ENCODE measurements at regions not wholly inside any gene's neighbourhood (a gene's known extent, or its start where the extent isn't known, plus 50 kb on each side); places are given as distances from the start of the nearest gene placed in this dataset.
A peak's percentile ranks its signal among the peaks of the same experiment; 100 is the strongest.

- no peak for DNase-seq (ENCODE audit: low spot score)
Observed at GRCh38 chr5:74954919-74955318, 88.7 kb upstream of the FAM169A start.

GRCh38 chr5:74953937-74954720 lies 87.9 kb upstream of the FAM169A start:
- DNase-seq (ENCODE audit: low spot score): no peak

GRCh38 chr5:74953554-74953936 lies 87.4 kb upstream of the FAM169A start:
- DNase-seq (ENCODE audit: low spot score): no peak

- no peak for DNase-seq (ENCODE audit: low spot score)
Observed at GRCh38 chr5:74952406-74952805, 86.2 kb upstream of the FAM169A start.

- no peak for DNase-seq (ENCODE audit: low spot score)
Observed at GRCh38 chr5:74951865-74952264, 85.7 kb upstream of the FAM169A start.

- DNase-seq (ENCODE audit: low spot score): no peak
Observed at GRCh38 chr5:74950836-74951515, 84.8 kb upstream of the FAM169A start.

GRCh38 chr5:74949976-74950375 lies 83.8 kb upstream of the FAM169A start:
- DNase-seq (ENCODE audit: low spot score): no peak

- DNase-seq (ENCODE audit: low spot score): no peak
Observed at GRCh38 chr5:74948031-74948546, 81.9 kb upstream of the FAM169A start.

- DNase-seq (ENCODE audit: low spot score): no peak
Observed at GRCh38 chr5:74946471-74946870, 80.3 kb upstream of the FAM169A start.

- DNase-seq (ENCODE audit: low spot score): no peak
Observed at GRCh38 chr5:74945561-74946165, 79.5 kb upstream of the FAM169A start.

GRCh38 chr5:74943905-74944304 lies 77.7 kb upstream of the FAM169A start:
- DNase-seq (ENCODE audit: low spot score): no peak

- no peak for DNase-seq (ENCODE audit: low spot score)
Observed at GRCh38 chr5:74942622-74943286, 76.6 kb upstream of the FAM169A start.

GRCh38 chr5:74940782-74941353 lies 74.7 kb upstream of the FAM169A start:
- DNase-seq (ENCODE audit: low spot score): no peak

- DNase-seq (ENCODE audit: low spot score): no peak
Observed at GRCh38 chr5:74938250-74938933, 72.2 kb upstream of the FAM169A start.

GRCh38 chr5:74935752-74936091 lies 69.5 kb upstream of the FAM169A start:
- DNase-seq (ENCODE audit: low spot score): no peak

- no peak for DNase-seq (ENCODE audit: low spot score)
Observed at GRCh38 chr5:74934949-74935751, 69.0 kb upstream of the FAM169A start.

GRCh38 chr5:74927336-74927735 lies 61.1 kb upstream of the FAM169A start:
- DNase-seq (ENCODE audit: low spot score): no peak

- DNase-seq (ENCODE audit: low spot score): peak; percentile 63
Observed at GRCh38 chr5:74919487-74919886, 53.3 kb upstream of the FAM169A start.

- DNase-seq (ENCODE audit: low spot score): no peak
Observed at GRCh38 chr5:74919041-74919440, 52.9 kb upstream of the FAM169A start.

GRCh38 chr5:74918232-74918669 lies 52.1 kb upstream of the FAM169A start:
- DNase-seq (ENCODE audit: low spot score): no peak
